Nephron (organoid): ENCODE measurements at regions not wholly inside any gene's neighbourhood (a gene's known extent, or its start where the extent isn't known, plus 50 kb on each side); places are given as distances from the start of the nearest gene placed in this dataset.

ENCODE experiments used
- H3K27ac Mint-ChIP-seq, 3 experiments: 2 replicates each; pipeline ENCODE4 v1.8.0; 2020; ENCODE audit warnings: mixed read lengths in 3 of 3, mild to moderate bottlenecking in 2 of 3, moderate library complexity in 1 of 3
- H3K27me3 Mint-ChIP-seq: 2 replicates; pipeline ENCODE4 v1.8.0; 2021; ENCODE audit warnings: low read depth, mild to moderate bottlenecking, moderate library complexity, mixed read lengths
- H3K36me3 Mint-ChIP-seq: 2 replicates; pipeline ENCODE4 v1.8.0; 2020; ENCODE audit warnings: low read depth, mixed read lengths
- H3K4me1 Mint-ChIP-seq: 2 replicates; pipeline ENCODE4 v1.8.0; 2020; ENCODE audit warnings: mixed read lengths
- H3K4me3 Mint-ChIP-seq, 3 experiments: 2 replicates each; pipeline ENCODE4 v1.8.0; 2020; ENCODE audit warnings: mild to moderate bottlenecking in 3 of 3, mixed read lengths in 3 of 3, moderate library complexity in 2 of 3
- H3K9me3 Mint-ChIP-seq: 2 replicates; pipeline ENCODE4 v1.8.0; 2020; ENCODE audit warnings: mixed read lengths
- CTCF ChIP-seq, 3 experiments: fragments of 200-600 bp; sonication (generic); IDR thresholded peaks; one replicate each; pipeline ENCODE4 v1.5.0; 2021; ENCODE audit warnings: antibody characterized with exemption in 3 of 3; ENCODE audit not compliant: unreplicated experiment in 3 of 3

- TF ChIP-seq CTCF (IDR thresholded peaks at IDR 0.05; ENCODE audit: unreplicated experiment in 3 of 3) = no peak
- H3K4me1 Mint-ChIP-seq = peaks cover 12% of the 10 kb centered on the region
- peaks cover 26% of the 10 kb centered on the region for H3K9me3 Mint-ChIP-seq
- peaks cover 17% of the 10 kb centered on the region for H3K36me3 Mint-ChIP-seq
- peak overlapping the region in 1 of 3 experiments; percentile 58 for H3K27ac Mint-ChIP-seq
- H3K27me3 Mint-ChIP-seq = peaks cover 7% of the 10 kb centered on the region
- H3K4me3 Mint-ChIP-seq = no peak overlapping the region
Measured at GRCh38 chr16:51328733-51329132, 177.7 kb upstream of the SALL1 start.

GRCh38 chr16:51327001-51327400, 175.9 kb upstream of the SALL1 start:
- peaks cover 12% of the 10 kb centered on the region for H3K4me1 Mint-ChIP-seq
- no peak for TF ChIP-seq CTCF (IDR thresholded peaks at IDR 0.05; ENCODE audit: unreplicated experiment in 3 of 3)
- peaks cover 17% of the 10 kb centered on the region for H3K36me3 Mint-ChIP-seq
- no peak overlapping the region for H3K4me3 Mint-ChIP-seq
- H3K27me3 Mint-ChIP-seq = peaks cover 11% of the 10 kb centered on the region
- no peak overlapping the region for H3K27ac Mint-ChIP-seq
- H3K9me3 Mint-ChIP-seq = peaks cover 17% of the 10 kb centered on the region

- peaks cover 11% of the 10 kb centered on the region for H3K27me3 Mint-ChIP-seq
- peaks cover 12% of the 10 kb centered on the region for H3K4me1 Mint-ChIP-seq
- TF ChIP-seq CTCF (IDR thresholded peaks at IDR 0.05; ENCODE audit: unreplicated experiment in 3 of 3) = no peak
- no peak overlapping the region for H3K27ac Mint-ChIP-seq
- H3K4me3 Mint-ChIP-seq = no peak overlapping the region
- H3K36me3 Mint-ChIP-seq = peaks cover 15% of the 10 kb centered on the region
- peaks cover 14% of the 10 kb centered on the region for H3K9me3 Mint-ChIP-seq
Measured at GRCh38 chr16:51326131-51326856, 175.2 kb upstream of the SALL1 start.

GRCh38 chr16:51321251-51321650, 170.2 kb upstream of the SALL1 start:
- Mint-ChIP-seq H3K27ac (no peak overlapping the region), H3K4me3 (no peak overlapping the region), H3K27me3 (peaks cover 10% of the 10 kb centered on the region), H3K4me1 (peaks cover 4% of the 10 kb centered on the region), H3K36me3 (no peaks in the 10 kb centered on the region), H3K9me3 (no peaks in the 10 kb centered on the region)
- no peak for TF ChIP-seq CTCF (IDR thresholded peaks at IDR 0.05; ENCODE audit: unreplicated experiment in 3 of 3)

GRCh38 chr16:51317575-51317974, 166.5 kb upstream of the SALL1 start:
- TF ChIP-seq CTCF (IDR thresholded peaks at IDR 0.05; ENCODE audit: unreplicated experiment in 3 of 3) = no peak
- no peaks in the 10 kb centered on the region for H3K36me3 Mint-ChIP-seq
- no peaks in the 10 kb centered on the region for H3K9me3 Mint-ChIP-seq
- H3K4me1 Mint-ChIP-seq = peaks cover 2% of the 10 kb centered on the region
- H3K4me3 Mint-ChIP-seq = no peak overlapping the region
- H3K27ac Mint-ChIP-seq = no peak overlapping the region
- H3K27me3 Mint-ChIP-seq = peaks cover 10% of the 10 kb centered on the region

- Mint-ChIP-seq H3K36me3 (no peaks in the 10 kb centered on the region), H3K27ac (peak overlapping the region in 1 of 3 experiments; percentile 28), H3K4me3 (no peak overlapping the region), H3K4me1 (peaks cover 8% of the 10 kb centered on the region), H3K9me3 (peaks cover 3% of the 10 kb centered on the region), H3K27me3 (peaks cover 4% of the 10 kb centered on the region)
- no peak for TF ChIP-seq CTCF (IDR thresholded peaks at IDR 0.05; ENCODE audit: unreplicated experiment in 3 of 3)
Measured at GRCh38 chr16:51313198-51313597, 162.1 kb upstream of the SALL1 start.
